Keratinocyte (primary cell): ENCODE measurements at regions not wholly inside any gene's neighbourhood (a gene's known extent, or its start where the extent isn't known, plus 50 kb on each side); places are given as distances from the start of the nearest gene placed in this dataset.

ENCODE experiments used
- CTCF ChIP-seq, 3 experiments: IDR thresholded peaks in 1 of 3; conservative IDR thresholded peaks in 1 of 3; optimal IDR thresholded peaks in 1 of 3; 2 replicates in 2 of 3; 3 replicates in 1 of 3; pipeline versions ENCODE3 to v1.5.1; 2011; ENCODE audit warnings: low read length in 3 of 3, mild to moderate bottlenecking in 3 of 3, moderate library complexity in 2 of 3, control low read depth in 1 of 3, inconsistent platforms in 1 of 3; ENCODE audit not compliant: insufficient read depth in 2 of 3; ENCODE audit errors: extremely low read depth in 1 of 3
- EZH2 ChIP-seq: IDR thresholded peaks from one replicate; pipeline ENCODE4 v1.6.1; 2012; ENCODE audit warnings: inconsistent platforms, mild to moderate bottlenecking, low read length, moderate library complexity

DNA sequence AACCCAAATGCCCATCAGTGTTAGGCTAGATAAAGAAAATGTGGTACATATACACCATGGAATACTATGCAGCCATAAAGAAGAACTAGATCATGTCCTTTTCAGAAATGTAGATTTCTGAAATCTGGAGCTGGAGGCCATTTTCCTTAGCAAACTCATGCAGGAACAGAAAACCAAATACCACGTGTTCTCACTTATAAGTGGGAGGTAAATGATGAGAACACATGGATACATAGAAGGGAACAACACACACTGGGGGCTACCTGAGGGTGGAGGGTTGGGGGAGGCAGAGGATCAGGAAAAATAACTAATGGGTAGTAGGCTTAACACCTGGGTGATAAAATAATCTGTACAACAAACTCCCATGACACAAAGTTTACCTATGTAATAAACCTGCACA, 153.5 kb upstream of the PRNP start:
- no peak for TF ChIP-seq EZH2
- TF ChIP-seq CTCF (optimal IDR thresholded peaks at IDR 0.05 in 1 of 3, IDR thresholded peaks at IDR 0.05 in 1 of 3, conservative IDR thresholded peaks at IDR 0.05 in 1 of 3; ENCODE audit: extremely low read depth in 1 of 3, insufficient read depth in 2 of 3, low read length in 3 of 3): no peak
